ENCODE measurements at regions not wholly inside any gene's neighbourhood (a gene's known extent, or its start where the extent isn't known, plus 50 kb on each side); places are given as distances from the start of the nearest gene placed in this dataset.

- peaks cover 8% of the 10 kb centered on the region; the same call in 1 of the 2 replicates for H3K9me3 ChIP-seq (ENCODE audit: insufficient read depth, low read length)
- H3K27me3 ChIP-seq (ENCODE audit: low read length) = no peaks in the 10 kb centered on the region
- H3K4me2 ChIP-seq (ENCODE audit: low read depth, low read length, poor library complexity, severe bottlenecking) = no peak overlapping the region
- no peak overlapping the region for H3K27ac ChIP-seq (ENCODE audit: low read depth, low read length)
- H2AFZ ChIP-seq (ENCODE audit: low read depth, low read length, severe bottlenecking) = no peak overlapping the region
- no peaks in the 10 kb centered on the region for H3F3A ChIP-seq (ENCODE audit: insufficient read depth)
- TF ChIP-seq CTCF (IDR thresholded peaks at IDR 0.05; ENCODE audit: insufficient read depth, low read length, poor library complexity, severe bottlenecking) = no peak
- TF ChIP-seq EZH2phosphoT487 (conservative IDR thresholded peaks at IDR 0.05; ENCODE audit: low read length) = no peak
- no peaks in the 10 kb centered on the region for H4K20me1 ChIP-seq (ENCODE audit: low read depth, low read length)
- H3K9me2 ChIP-seq (replicated peaks; ENCODE audit: insufficient read depth, low read length) = no peaks in the 10 kb centered on the region
- no peak overlapping the region for H3K9ac ChIP-seq (ENCODE audit: low read length)
- no peaks in the 10 kb centered on the region for H3K36me3 ChIP-seq (ENCODE audit: low read length)
- H3K79me2 ChIP-seq (ENCODE audit: insufficient read depth, low read length) = no peaks in the 10 kb centered on the region
- H3K4me3 ChIP-seq (ENCODE audit: insufficient read depth, low read length, poor library complexity, severe bottlenecking) = no peak overlapping the region
Measured at GRCh38 chr5:155792873-155793272, 534.1 kb upstream of the SGCD start.

GRCh38 chr5:155794795-155795194 is 532.2 kb upstream of the SGCD start:
- H3K4me3 ChIP-seq (ENCODE audit: insufficient read depth, low read length, poor library complexity, severe bottlenecking) = no peak overlapping the region
- no peaks in the 10 kb centered on the region for H3K36me3 ChIP-seq (ENCODE audit: low read length)
- no peak overlapping the region for H3K4me2 ChIP-seq (ENCODE audit: low read depth, low read length, poor library complexity, severe bottlenecking)
- H3K27ac ChIP-seq (ENCODE audit: low read depth, low read length) = no peak overlapping the region
- H3K79me2 ChIP-seq (ENCODE audit: insufficient read depth, low read length) = no peaks in the 10 kb centered on the region
- H4K20me1 ChIP-seq (ENCODE audit: low read depth, low read length) = no peaks in the 10 kb centered on the region
- H3K9ac ChIP-seq (ENCODE audit: low read length) = no peak overlapping the region
- H3F3A ChIP-seq (ENCODE audit: insufficient read depth) = no peaks in the 10 kb centered on the region
- H3K27me3 ChIP-seq (ENCODE audit: low read length) = no peaks in the 10 kb centered on the region
- no peak overlapping the region for H2AFZ ChIP-seq (ENCODE audit: low read depth, low read length, severe bottlenecking)
- peaks cover 8% of the 10 kb centered on the region; the same call in 1 of the 2 replicates for H3K9me3 ChIP-seq (ENCODE audit: insufficient read depth, low read length)
- TF ChIP-seq CTCF (IDR thresholded peaks at IDR 0.05; ENCODE audit: insufficient read depth, low read length, poor library complexity, severe bottlenecking) (no peak), EZH2phosphoT487 (conservative IDR thresholded peaks at IDR 0.05; ENCODE audit: low read length) (no peak)
- H3K9me2 ChIP-seq (replicated peaks; ENCODE audit: insufficient read depth, low read length) = no peaks in the 10 kb centered on the region

- Histone ChIP-seq H4K20me1 (ENCODE audit: low read depth, low read length) (no peaks in the 10 kb centered on the region), H3K27ac (ENCODE audit: low read depth, low read length) (no peak overlapping the region), H3F3A (ENCODE audit: insufficient read depth) (no peaks in the 10 kb centered on the region), H3K27me3 (ENCODE audit: low read length) (no peaks in the 10 kb centered on the region), H3K9me3 (ENCODE audit: insufficient read depth, low read length) (peaks cover 8% of the 10 kb centered on the region; the same call in 1 of the 2 replicates), H3K4me2 (ENCODE audit: low read depth, low read length, poor library complexity, severe bottlenecking) (no peak overlapping the region), H2AFZ (ENCODE audit: low read depth, low read length, severe bottlenecking) (no peak overlapping the region), H3K9me2 (replicated peaks; ENCODE audit: insufficient read depth, low read length) (no peaks in the 10 kb centered on the region), H3K36me3 (ENCODE audit: low read length) (no peaks in the 10 kb centered on the region), H3K79me2 (ENCODE audit: insufficient read depth, low read length) (no peaks in the 10 kb centered on the region), H3K9ac (ENCODE audit: low read length) (no peak overlapping the region), H3K4me3 (ENCODE audit: insufficient read depth, low read length, poor library complexity, severe bottlenecking) (no peak overlapping the region)
- TF ChIP-seq CTCF (IDR thresholded peaks at IDR 0.05; ENCODE audit: insufficient read depth, low read length, poor library complexity, severe bottlenecking) (no peak), EZH2phosphoT487 (conservative IDR thresholded peaks at IDR 0.05; ENCODE audit: low read length) (no peak)
Measured at GRCh38 chr5:155799308-155799707, 527.7 kb upstream of the SGCD start.
